Hindlimb muscle (tissue), 1 donor: ENCODE measurements at regions not wholly inside any gene's neighbourhood (a gene's known extent, or its start where the extent isn't known, plus 50 kb on each side); places are given as distances from the start of the nearest gene placed in this dataset.
"Not testable (repeated sequence)": the region's sequence is repeated elsewhere in the genome, so short reads cannot be mapped to it uniquely, and the experiment has no call there.

Source experiments
- DNase-seq: peaks from one replicate; pipeline ENCODE4 v3.0.0-alpha.2; 2013

DNA sequence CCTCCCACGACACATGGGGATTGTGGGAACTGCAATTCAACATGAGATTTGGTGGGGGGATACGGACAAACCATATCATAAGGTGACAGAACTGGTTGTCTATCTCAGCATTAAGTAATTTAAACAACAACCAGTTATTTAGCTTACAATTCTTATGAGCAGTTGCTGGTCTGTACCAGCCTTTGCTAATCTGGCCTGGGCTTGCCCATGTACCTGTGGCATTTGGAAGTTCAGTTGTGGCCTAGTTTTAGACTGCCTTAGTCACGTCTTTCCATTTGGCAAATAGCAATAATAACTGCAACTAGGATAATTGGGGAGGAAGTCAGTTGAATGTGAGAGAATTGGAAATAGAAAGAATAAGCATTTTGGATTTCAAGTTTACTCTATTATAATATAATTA, 441.8 kb upstream of the CXADR start:
- DNase-seq, result no peak

- no peak for DNase-seq
These were observed 431.6 kb upstream of the CXADR start for GRCh38 chr21:17081193-17081592.

DNA sequence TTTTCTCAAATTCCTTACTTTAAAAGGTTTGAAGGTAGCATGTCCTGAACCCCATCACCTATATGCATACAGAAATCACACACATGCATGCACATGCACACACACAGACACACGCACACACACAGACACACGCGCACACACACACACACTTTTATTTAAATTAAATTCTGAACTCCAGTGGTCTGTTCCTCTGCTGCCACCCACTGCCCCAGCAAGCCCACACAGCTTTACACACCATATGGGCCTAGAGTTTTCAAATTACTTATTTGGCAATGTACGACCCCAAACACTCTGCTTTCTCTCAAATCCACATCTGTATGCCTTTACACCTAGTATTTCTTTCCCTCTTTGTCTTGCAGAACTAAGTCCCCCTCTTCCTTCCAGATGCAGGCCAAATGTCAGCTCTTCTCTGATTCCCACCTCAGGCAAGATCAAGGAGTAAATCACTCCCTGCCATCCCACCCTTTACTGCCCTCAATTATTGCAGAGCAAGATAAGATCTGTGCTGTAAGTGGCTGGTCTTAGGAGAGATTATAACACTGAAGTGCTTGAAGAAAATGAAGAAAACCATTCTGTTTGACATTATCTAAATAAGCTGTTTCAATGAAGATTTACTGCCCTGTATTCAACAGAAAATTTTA, 429.9 kb upstream of the CXADR start:
- no peak for DNase-seq

DNA sequence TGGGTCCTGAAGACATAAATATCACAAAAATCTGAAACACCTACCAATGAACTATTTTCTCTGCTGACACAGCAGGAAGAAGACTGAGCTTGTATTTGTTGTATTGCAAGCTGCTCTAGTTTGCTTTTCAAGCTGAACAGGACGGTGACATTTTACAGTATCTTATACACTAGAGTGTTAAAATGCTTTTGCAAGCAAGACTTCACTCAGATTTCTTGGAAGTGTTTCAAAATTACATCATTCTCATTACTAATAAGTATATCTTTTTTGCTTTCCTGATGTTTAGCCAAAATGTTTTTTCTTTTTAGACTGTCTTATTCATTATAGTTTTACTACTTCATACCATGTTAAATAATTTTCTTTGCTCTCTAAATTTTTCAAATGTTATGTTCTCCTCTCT, 427.1 kb upstream of the CXADR start:
- no peak for DNase-seq

GRCh38 chr21:17088500-17088899, 424.3 kb upstream of the CXADR start:
- no peak for DNase-seq

GRCh38 chr21:17089091-17089491, 423.8 kb upstream of the CXADR start:
- peak; percentile 15 for DNase-seq

DNA sequence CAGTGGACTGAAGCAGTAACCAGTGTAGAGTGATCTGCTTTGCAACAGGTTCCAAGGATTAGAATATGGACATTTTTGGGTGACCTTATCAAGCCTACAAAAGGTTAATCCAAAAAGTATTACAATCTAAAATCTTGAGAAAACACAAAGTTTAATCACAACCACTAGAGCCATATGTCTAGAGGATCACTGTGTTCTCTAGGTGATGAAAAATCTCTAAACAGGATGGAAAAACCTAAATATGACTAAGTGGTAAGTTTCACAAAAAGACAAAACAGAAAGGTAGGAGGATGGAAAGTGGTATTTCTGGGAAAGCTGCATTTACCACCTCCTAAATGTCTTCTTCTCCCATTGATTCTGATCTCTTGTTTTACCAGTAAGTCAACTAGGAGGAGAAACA, 411.1 kb upstream of the CXADR start:
- no peak for DNase-seq

DNA sequence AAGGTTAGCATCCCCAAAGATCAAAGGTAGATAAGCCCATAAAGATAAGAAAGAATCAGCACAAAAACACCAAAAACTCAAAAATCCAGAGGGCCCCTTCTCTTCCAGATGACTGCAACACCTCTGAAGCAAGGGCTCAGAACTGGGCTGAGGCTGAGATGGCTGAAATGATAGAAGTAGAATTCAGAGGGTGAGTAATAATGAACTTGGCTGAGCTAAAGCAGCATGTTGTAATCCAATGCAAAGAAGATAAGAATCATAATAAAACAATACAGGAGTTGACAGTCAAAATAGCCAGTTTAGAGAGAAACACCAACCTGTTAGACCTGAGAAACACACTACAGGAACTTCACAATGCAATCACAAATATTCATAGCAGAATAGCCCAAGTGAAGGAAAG, 406.9 kb upstream of the CXADR start:
- no peak for DNase-seq

- no peak for DNase-seq
These were observed 398.8 kb upstream of the CXADR start for GRCh38 chr21:17114045-17114444.

- no peak for DNase-seq
These were observed 394.0 kb upstream of the CXADR start for GRCh38 chr21:17118638-17119384.

GRCh38 chr21:17119466-17120297, 393.2 kb upstream of the CXADR start:
- no peak for DNase-seq

DNA sequence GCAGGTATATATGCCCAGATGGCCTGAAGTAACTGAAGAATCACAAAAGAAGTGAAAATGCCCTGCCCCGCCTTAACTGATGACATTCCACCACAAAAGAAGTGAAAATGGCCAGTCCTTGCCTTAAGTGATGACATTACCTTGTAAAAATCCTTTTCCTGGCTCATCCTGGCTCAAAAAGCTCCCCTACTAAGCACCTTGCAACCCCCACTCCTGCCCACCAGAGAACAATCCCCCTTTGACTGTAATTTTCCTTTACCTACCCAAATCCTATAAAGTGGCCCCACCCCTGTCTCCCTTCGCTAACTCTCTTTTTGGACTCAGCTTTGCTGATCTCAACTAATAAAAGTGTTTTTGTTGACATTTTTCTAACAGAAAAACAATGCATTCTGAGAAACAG, 385.4 kb upstream of the CXADR start:
- not testable (repeated sequence) for DNase-seq

GRCh38 chr21:17128132-17128531, 384.7 kb upstream of the CXADR start:
- DNase-seq, result no peak

- not testable (repeated sequence) for DNase-seq
These were observed 373.7 kb upstream of the CXADR start for GRCh38 chr21:17139159-17139558.

DNA sequence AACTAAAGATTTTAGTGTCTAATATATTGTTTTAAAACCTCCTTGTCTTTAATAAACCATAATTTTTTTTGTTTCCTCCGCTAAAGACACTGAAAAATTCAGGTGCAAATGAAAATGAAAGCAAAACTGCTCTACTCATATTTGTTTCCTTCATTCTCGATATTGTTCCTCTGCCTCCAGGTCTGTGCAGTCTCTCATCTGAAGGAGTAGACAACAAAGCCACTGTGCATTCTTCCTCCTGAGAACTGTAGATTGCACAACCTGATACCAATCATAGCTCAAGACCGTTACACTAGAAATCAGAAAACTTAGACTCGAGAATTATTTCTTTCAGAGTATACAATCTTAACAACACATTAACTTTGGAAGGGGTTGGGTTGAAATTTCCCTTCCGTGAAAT, 373.1 kb upstream of the CXADR start:
- DNase-seq, result no peak

- no peak for DNase-seq
These were observed 366.4 kb upstream of the CXADR start for GRCh38 chr21:17146426-17146825.

- DNase-seq, result no peak
These were observed 353.1 kb upstream of the CXADR start for GRCh38 chr21:17159697-17160096.

GRCh38 chr21:17185674-17186073, 327.2 kb upstream of the CXADR start:
- DNase-seq, result no peak

- DNase-seq, result no peak
These were observed 322.9 kb upstream of the CXADR start for GRCh38 chr21:17189963-17190362.

DNA sequence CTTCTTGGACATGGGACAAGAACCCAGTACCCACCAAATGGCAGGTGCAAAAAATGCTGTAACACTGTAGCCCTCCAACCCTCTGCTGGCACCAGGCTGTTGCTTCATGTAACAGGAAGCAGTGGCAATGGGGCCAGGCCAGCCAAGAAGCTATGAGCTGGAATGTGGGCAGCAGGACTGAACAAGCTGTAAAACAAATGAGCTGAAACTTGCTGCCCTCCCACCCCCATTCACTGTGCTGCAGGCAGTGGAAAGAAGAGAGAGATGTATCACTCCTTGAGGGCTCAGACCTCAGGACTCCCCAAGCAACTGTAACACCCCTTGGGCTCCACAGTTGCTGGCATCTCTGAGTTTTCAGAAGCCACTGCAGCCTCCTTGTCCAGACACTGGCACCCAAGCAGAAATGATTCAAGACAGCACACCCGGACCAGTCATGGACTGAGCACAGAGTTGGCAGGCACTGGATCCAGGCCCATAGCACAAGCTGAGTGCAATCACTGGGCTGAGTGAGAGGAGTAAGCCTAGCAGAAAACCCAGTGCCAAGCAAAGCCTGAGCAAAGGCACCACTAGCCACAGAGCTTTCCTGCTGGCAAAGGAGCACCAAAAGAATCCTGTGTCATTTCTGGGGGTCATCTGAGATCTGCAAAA, 321.4 kb upstream of the CXADR start:
- DNase-seq, result no peak

DNA sequence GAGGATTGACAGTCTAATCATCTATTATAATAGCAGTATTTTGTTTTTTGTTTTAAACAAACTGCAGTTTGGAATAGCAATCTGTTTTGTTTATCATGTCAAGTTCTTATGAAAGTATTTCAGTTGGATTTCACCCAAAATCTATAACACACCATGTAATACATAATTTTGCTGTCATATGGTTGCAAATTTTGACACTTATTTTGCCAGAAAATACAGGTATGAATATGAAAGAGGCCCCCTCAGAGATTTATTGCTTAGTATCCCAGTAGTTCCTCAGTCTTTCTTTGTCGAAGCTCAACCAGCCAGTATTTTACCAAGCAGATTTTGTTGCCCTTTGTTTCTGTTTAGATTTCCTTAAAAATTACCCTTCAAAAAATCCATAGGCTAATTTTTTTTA, 317.5 kb upstream of the CXADR start:
- no peak for DNase-seq

DNA sequence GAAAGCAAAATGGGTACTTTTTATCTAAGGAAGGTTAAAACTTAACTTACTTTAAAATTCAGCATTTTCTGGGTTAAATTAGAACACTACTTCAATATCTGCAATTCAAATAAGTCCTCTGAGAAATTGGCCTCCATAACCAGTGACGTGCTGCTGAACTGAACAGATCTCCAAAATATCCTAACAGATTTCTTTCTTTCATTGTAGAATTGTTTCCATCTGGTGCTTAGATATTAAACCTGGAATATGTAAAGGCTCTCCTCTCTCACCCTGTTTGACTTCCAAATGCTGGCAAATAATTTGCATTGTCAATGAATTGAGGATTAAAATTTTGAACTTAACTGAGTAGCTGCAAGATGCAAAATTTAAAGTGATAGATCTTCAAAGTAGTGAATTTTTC, 316.9 kb upstream of the CXADR start:
- peak; percentile 84 for DNase-seq

- no peak for DNase-seq
These were observed 316.2 kb upstream of the CXADR start for GRCh38 chr21:17196623-17197022.
